Bronchial epithelial cell (primary cell): ENCODE measurements at regions not wholly inside any gene's neighbourhood (a gene's known extent, or its start where the extent isn't known, plus 50 kb on each side); places are given as distances from the start of the nearest gene placed in this dataset.

Experiments
- DNase-seq: peaks from one replicate; pipeline ENCODE4 v3.0.0-alpha.2; 2010; ENCODE audit warnings: low read depth
- FAIRE-seq: peaks from 2 replicates; lab custom pipeline; 2011; peaks lifted over from hg19 to GRCh38; lab: Jason Lieb, UNC
- H3K27me3 ChIP-seq: 2 replicates; pipeline ENCODE4 v1.5.1; 2011; ENCODE audit warnings: low read length; ENCODE audit not compliant: control insufficient read depth, insufficient read depth
- H3K36me3 ChIP-seq: 2 replicates; pipeline ENCODE4 v1.5.1; 2011; ENCODE audit warnings: low read length; ENCODE audit not compliant: control insufficient read depth, insufficient read depth
- H3K4me3 ChIP-seq: 2 replicates; pipeline ENCODE4 v1.5.1; 2011; ENCODE audit warnings: mild to moderate bottlenecking, low read depth, low read length, control low read depth
- CTCF ChIP-seq: IDR thresholded peaks from 2 replicates; pipeline ENCODE4 v1.5.1; 2011; ENCODE audit warnings: mild to moderate bottlenecking, moderate library complexity, low read length, control low read depth, inconsistent platforms; ENCODE audit not compliant: insufficient read depth, severe bottlenecking

- no peak for FAIRE-seq
- Histone ChIP-seq H3K27me3 (no peaks in the 10 kb centered on the region), H3K4me3 (no peak overlapping the region), H3K36me3 (no peaks in the 10 kb centered on the region)
- no peak for DNase-seq
- TF ChIP-seq CTCF = no peak
Measured at GRCh38 chr19:30670562-30671366, 298.6 kb downstream of the ZNF536 start.

- no peaks in the 10 kb centered on the region for H3K36me3 ChIP-seq
- FAIRE-seq = no peak
- H3K4me3 ChIP-seq = no peak overlapping the region
- DNase-seq = no peak
- no peak for TF ChIP-seq CTCF
- H3K27me3 ChIP-seq = no peaks in the 10 kb centered on the region
Measured at GRCh38 chr19:30670011-30670329, 297.8 kb downstream of the ZNF536 start.

- peak; percentile 71 for TF ChIP-seq CTCF
- Histone ChIP-seq H3K4me3 (no peak overlapping the region), H3K27me3 (no peaks in the 10 kb centered on the region), H3K36me3 (no peaks in the 10 kb centered on the region)
- DNase-seq (no peak), FAIRE-seq (no peak)
Measured at GRCh38 chr19:30669329-30670010, 297.3 kb downstream of the ZNF536 start.

GRCh38 chr19:30668521-30669155, 296.5 kb downstream of the ZNF536 start:
- FAIRE-seq (no peak), DNase-seq (no peak)
- Histone ChIP-seq H3K27me3 (no peaks in the 10 kb centered on the region), H3K4me3 (no peak overlapping the region), H3K36me3 (no peaks in the 10 kb centered on the region)
- TF ChIP-seq CTCF = no peak

- DNase-seq (no peak), FAIRE-seq (no peak)
- Histone ChIP-seq H3K27me3 (no peaks in the 10 kb centered on the region), H3K4me3 (no peak overlapping the region), H3K36me3 (no peaks in the 10 kb centered on the region)
- TF ChIP-seq CTCF = no peak
Measured at GRCh38 chr19:30667746-30668145, 295.6 kb downstream of the ZNF536 start.
